ENCODE measurements at regions not wholly inside any gene's neighbourhood (a gene's known extent, or its start where the extent isn't known, plus 50 kb on each side); places are given as distances from the start of the nearest gene placed in this dataset.

DNA sequence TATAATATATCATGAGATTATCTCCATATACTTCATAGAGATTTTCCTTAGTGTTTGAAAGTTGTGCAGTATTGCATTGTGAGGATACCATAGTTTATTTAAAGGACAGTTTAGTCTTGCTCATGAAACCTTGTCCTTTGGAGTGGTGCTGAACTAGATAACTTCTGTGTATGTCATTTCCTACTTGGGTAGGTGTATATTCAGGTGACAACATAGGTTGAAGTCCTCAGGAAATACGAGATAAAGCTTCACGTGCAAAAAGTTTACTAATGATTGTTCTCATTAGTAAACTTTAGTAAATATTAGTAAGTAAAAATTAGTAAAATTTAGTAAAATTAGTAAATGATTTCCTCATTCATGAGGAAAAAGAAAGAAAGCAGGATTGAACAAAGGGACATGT, 521.3 kb upstream of the LRRC4C start:
- Histone ChIP-seq H3K9me3 (ENCODE audit: low read length) (no peaks in the 10 kb centered on the region), H3K79me2 (replicated peaks; ENCODE audit: insufficient read depth, low read length) (no peaks in the 10 kb centered on the region), H3K4me2 (ENCODE audit: low read length) (no peak overlapping the region), H3K4me3 (ENCODE audit: low read length) (no peak overlapping the region), H4K20me1 (ENCODE audit: insufficient read depth) (no peaks in the 10 kb centered on the region), H3K9me2 (ENCODE audit: insufficient read depth, low read length) (no peaks in the 10 kb centered on the region), H2AFZ (ENCODE audit: low read depth, low read length) (no peak overlapping the region), H3K27ac (ENCODE audit: low read length) (no peak overlapping the region), H3K36me3 (ENCODE audit: insufficient read depth, low read length) (no peaks in the 10 kb centered on the region), H3F3A (ENCODE audit: insufficient read depth, low read length, poor library complexity, severe bottlenecking) (no peaks in the 10 kb centered on the region), H3K27me3 (ENCODE audit: insufficient read depth, low read depth, low read length) (no peaks in the 10 kb centered on the region), H3K9ac (ENCODE audit: low read length) (no peak overlapping the region)
- TF ChIP-seq RAD21 (conservative IDR thresholded peaks at IDR 0.05) (no peak), TAF1 (IDR thresholded peaks at IDR 0.05; ENCODE audit: low read depth) (no peak), SMC3 (conservative IDR thresholded peaks at IDR 0.05; ENCODE audit: poor library complexity) (no peak), EZH2 (IDR thresholded peaks at IDR 0.05; ENCODE audit: borderline replicate concordance, insufficient read depth, low read length, poor library complexity, severe bottlenecking) (no peak), EP300 (conservative IDR thresholded peaks at IDR 0.05; ENCODE audit: poor library complexity, severe bottlenecking) (no peak), POLR2AphosphoS5 (IDR thresholded peaks at IDR 0.05) (no peak), MXI1 (conservative IDR thresholded peaks at IDR 0.05; ENCODE audit: poor library complexity, severe bottlenecking) (no peak)
- TF ChIP-seq, protein P1, sequence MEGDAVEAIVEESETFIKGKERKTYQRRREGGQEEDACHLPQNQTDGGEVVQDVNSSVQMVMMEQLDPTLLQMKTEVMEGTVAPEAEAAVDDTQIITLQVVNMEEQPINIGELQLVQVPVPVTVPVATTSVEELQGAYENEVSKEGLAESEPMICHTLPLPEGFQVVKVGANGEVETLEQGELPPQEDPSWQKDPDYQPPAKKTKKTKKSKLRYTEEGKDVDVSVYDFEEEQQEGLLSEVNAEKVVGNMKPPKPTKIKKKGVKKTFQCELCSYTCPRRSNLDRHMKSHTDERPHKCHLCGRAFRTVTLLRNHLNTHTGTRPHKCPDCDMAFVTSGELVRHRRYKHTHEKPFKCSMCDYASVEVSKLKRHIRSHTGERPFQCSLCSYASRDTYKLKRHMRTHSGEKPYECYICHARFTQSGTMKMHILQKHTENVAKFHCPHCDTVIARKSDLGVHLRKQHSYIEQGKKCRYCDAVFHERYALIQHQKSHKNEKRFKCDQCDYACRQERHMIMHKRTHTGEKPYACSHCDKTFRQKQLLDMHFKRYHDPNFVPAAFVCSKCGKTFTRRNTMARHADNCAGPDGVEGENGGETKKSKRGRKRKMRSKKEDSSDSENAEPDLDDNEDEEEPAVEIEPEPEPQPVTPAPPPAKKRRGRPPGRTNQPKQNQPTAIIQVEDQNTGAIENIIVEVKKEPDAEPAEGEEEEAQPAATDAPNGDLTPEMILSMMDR (IDR thresholded peaks at IDR 0.05; ENCODE audit: poor library complexity, severe bottlenecking): no peak
- TF ChIP-seq, protein P2, sequence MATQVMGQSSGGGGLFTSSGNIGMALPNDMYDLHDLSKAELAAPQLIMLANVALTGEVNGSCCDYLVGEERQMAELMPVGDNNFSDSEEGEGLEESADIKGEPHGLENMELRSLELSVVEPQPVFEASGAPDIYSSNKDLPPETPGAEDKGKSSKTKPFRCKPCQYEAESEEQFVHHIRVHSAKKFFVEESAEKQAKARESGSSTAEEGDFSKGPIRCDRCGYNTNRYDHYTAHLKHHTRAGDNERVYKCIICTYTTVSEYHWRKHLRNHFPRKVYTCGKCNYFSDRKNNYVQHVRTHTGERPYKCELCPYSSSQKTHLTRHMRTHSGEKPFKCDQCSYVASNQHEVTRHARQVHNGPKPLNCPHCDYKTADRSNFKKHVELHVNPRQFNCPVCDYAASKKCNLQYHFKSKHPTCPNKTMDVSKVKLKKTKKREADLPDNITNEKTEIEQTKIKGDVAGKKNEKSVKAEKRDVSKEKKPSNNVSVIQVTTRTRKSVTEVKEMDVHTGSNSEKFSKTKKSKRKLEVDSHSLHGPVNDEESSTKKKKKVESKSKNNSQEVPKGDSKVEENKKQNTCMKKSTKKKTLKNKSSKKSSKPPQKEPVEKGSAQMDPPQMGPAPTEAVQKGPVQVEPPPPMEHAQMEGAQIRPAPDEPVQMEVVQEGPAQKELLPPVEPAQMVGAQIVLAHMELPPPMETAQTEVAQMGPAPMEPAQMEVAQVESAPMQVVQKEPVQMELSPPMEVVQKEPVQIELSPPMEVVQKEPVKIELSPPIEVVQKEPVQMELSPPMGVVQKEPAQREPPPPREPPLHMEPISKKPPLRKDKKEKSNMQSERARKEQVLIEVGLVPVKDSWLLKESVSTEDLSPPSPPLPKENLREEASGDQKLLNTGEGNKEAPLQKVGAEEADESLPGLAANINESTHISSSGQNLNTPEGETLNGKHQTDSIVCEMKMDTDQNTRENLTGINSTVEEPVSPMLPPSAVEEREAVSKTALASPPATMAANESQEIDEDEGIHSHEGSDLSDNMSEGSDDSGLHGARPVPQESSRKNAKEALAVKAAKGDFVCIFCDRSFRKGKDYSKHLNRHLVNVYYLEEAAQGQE (IDR thresholded peaks at IDR 0.05; ENCODE audit: borderline replicate concordance): no peak

DNA sequence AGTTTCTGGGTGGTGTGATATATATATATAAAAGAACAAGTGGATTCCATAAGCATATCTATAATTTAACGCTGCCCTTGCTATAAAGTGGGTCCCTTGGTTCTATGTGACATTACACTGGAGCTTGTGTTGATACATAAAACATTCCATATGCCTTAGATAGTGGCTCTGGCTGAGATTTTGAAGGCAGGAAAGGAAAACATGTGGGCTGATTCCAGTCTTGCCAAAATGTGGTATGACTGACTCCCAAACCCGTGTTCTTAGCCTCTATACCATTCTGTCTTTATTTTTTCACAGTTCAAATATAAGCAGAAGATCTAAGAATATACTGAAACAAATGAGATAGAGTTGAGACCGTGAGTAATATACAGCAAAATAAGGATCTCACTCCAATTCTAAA, 522.8 kb upstream of the LRRC4C start:
- TF ChIP-seq SMC3 (conservative IDR thresholded peaks at IDR 0.05; ENCODE audit: poor library complexity) (no peak), EZH2 (IDR thresholded peaks at IDR 0.05; ENCODE audit: borderline replicate concordance, insufficient read depth, low read length, poor library complexity, severe bottlenecking) (no peak), RAD21 (conservative IDR thresholded peaks at IDR 0.05) (no peak), TAF1 (IDR thresholded peaks at IDR 0.05; ENCODE audit: low read depth) (no peak), MXI1 (conservative IDR thresholded peaks at IDR 0.05; ENCODE audit: poor library complexity, severe bottlenecking) (no peak), POLR2AphosphoS5 (IDR thresholded peaks at IDR 0.05) (no peak)
- TF ChIP-seq, protein P1 (IDR thresholded peaks at IDR 0.05; ENCODE audit: poor library complexity, severe bottlenecking): no peak
- no peaks in the 10 kb centered on the region for H3K9me3 ChIP-seq (ENCODE audit: low read length)
- no peak overlapping the region for H2AFZ ChIP-seq (ENCODE audit: low read depth, low read length)
- no peak overlapping the region for H3K27ac ChIP-seq (ENCODE audit: low read length)
- no peak overlapping the region for H3K4me3 ChIP-seq (ENCODE audit: low read length)
- H3K36me3 ChIP-seq (ENCODE audit: insufficient read depth, low read length): no peaks in the 10 kb centered on the region
- H3K27me3 ChIP-seq (ENCODE audit: insufficient read depth, low read depth, low read length): no peaks in the 10 kb centered on the region
- H4K20me1 ChIP-seq (ENCODE audit: insufficient read depth): no peaks in the 10 kb centered on the region
- H3K79me2 ChIP-seq (replicated peaks; ENCODE audit: insufficient read depth, low read length): no peaks in the 10 kb centered on the region
- no peaks in the 10 kb centered on the region for H3F3A ChIP-seq (ENCODE audit: insufficient read depth, low read length, poor library complexity, severe bottlenecking)
- H3K4me2 ChIP-seq (ENCODE audit: low read length): no peak overlapping the region
- no peak overlapping the region for H3K9ac ChIP-seq (ENCODE audit: low read length)
- no peaks in the 10 kb centered on the region for H3K9me2 ChIP-seq (ENCODE audit: insufficient read depth, low read length)
